GM12892 (cell line): ENCODE measurements at regions not wholly inside any gene's neighbourhood (a gene's known extent, or its start where the extent isn't known, plus 50 kb on each side); places are given as distances from the start of the nearest gene placed in this dataset.

Experiments
- POLR2A ChIP-seq: IDR thresholded peaks from 2 replicates; pipeline ENCODE4 v1.6.1; 2011; ENCODE audit warnings: low read depth, low read length, control low read depth
- POLR2AphosphoS5 ChIP-seq: IDR thresholded peaks from 2 replicates; pipeline ENCODE4 v1.6.1; 2011; ENCODE audit warnings: low read depth, low read length, control low read depth

GRCh38 chr16:50981951-50982350, 169.1 kb downstream of the SALL1 start:
- no peak for TF ChIP-seq POLR2A
- no peak for TF ChIP-seq POLR2AphosphoS5
